SK-N-SH treated with all-trans-retinoic acid at 6 μM for 48 hours (cell line): ENCODE measurements at regions not wholly inside any gene's neighbourhood (a gene's known extent, or its start where the extent isn't known, plus 50 kb on each side); places are given as distances from the start of the nearest gene placed in this dataset.

Experiments used
- ATAC-seq: fragments of 200-7000 bp; cut with Tn5 transposase; 3 replicates; pipeline ENCODE4 v1.9.1; 2020; ENCODE audit warnings: mild to moderate bottlenecking, moderate library complexity
- ARNTL ChIP-seq: fragments of 450-650 bp; formaldehyde crosslinking; IDR thresholded peaks from 2 replicates; pipeline ENCODE4 v1.5.0; 2020; ENCODE audit warnings: low read depth, mild to moderate bottlenecking, moderate library complexity, borderline replicate concordance
- BACH2 ChIP-seq: fragments of 250-450 bp; sonication (Bioruptor Pico); IDR thresholded peaks from 2 replicates; pipeline ENCODE4 v1.9.0; 2021; ENCODE audit warnings: mild to moderate bottlenecking, borderline replicate concordance
- CREB5 ChIP-seq: fragments of 250-450 bp; sonication (Bioruptor Pico); IDR thresholded peaks from 2 replicates; pipeline ENCODE4 v1.5.1; 2020; ENCODE audit warnings: low read depth, mild to moderate bottlenecking, moderate library complexity
- CSDC2 ChIP-seq: fragments of 250-450 bp; sonication (Bioruptor Pico); IDR thresholded peaks from 2 replicates; pipeline ENCODE4 v1.5.0; 2020; ENCODE audit warnings: mild to moderate bottlenecking, moderate library complexity
- CSRNP3 ChIP-seq: fragments of 250-450 bp; sonication (Bioruptor Pico); IDR thresholded peaks from 2 replicates; pipeline ENCODE4 v1.5.1; 2021; ENCODE audit warnings: mild to moderate bottlenecking, moderate library complexity
- GLIS3 ChIP-seq: fragments of 250-450 bp; sonication (Bioruptor Pico); IDR thresholded peaks from 2 replicates; pipeline ENCODE4 v1.5.0; 2020; ENCODE audit warnings: mild to moderate bottlenecking, moderate library complexity
- ISL1 ChIP-seq: fragments of 250-450 bp; sonication (Bioruptor Pico); IDR thresholded peaks from 2 replicates; pipeline ENCODE4 v2.1.2; 2022; ENCODE audit warnings: mild to moderate bottlenecking, moderate library complexity
- OSR1 ChIP-seq: fragments of 250-450 bp; sonication (Bioruptor Pico); IDR thresholded peaks from 2 replicates; pipeline ENCODE4 v1.8.0; 2022; ENCODE audit warnings: moderate library complexity, mild to moderate bottlenecking, inconsistent platforms
- PPARA ChIP-seq: fragments of 250-450 bp; sonication (Bioruptor Pico); IDR thresholded peaks from 2 replicates; pipeline ENCODE4 v1.5.0; 2020; ENCODE audit warnings: mild to moderate bottlenecking, borderline replicate concordance
- RARB ChIP-seq: fragments of 250-450 bp; sonication (Bioruptor Pico); IDR thresholded peaks from 2 replicates; pipeline ENCODE4 v1.8.0; 2021; ENCODE audit warnings: mild to moderate bottlenecking, moderate library complexity
- SNAI2 ChIP-seq: fragments of 250-450 bp; sonication (Bioruptor Pico); IDR thresholded peaks from 2 replicates; pipeline ENCODE4 v1.5.0; 2020; ENCODE audit warnings: mild to moderate bottlenecking, moderate library complexity
- TCF4 ChIP-seq: fragments of 250-450 bp; sonication (Bioruptor Pico); IDR thresholded peaks from 2 replicates; pipeline ENCODE4 v1.8.0; 2021; ENCODE audit warnings: mild to moderate bottlenecking, moderate library complexity, borderline replicate concordance
- ZFP3 ChIP-seq: fragments of 250-450 bp; sonication (Bioruptor Pico); IDR thresholded peaks from 2 replicates; pipeline ENCODE4 v1.5.0; 2020; ENCODE audit warnings: mild to moderate bottlenecking, moderate library complexity
- ZNF565 ChIP-seq: fragments of 450-650 bp; formaldehyde crosslinking; conservative IDR thresholded peaks from 2 replicates; pipeline ENCODE4 v1.5.0; 2020; ENCODE audit warnings: low read depth, mild to moderate bottlenecking, moderate library complexity
- ZNF70 ChIP-seq: fragments of 450-650 bp; formaldehyde crosslinking; IDR thresholded peaks from 2 replicates; pipeline ENCODE4 v1.5.0; 2020; ENCODE audit warnings: mild to moderate bottlenecking, moderate library complexity
- ZNF8 ChIP-seq: fragments of 450-650 bp; formaldehyde crosslinking; IDR thresholded peaks from 2 replicates; pipeline ENCODE4 v1.5.0; 2020; ENCODE audit warnings: mild to moderate bottlenecking, moderate library complexity
- TF ChIP-seq, protein P1 (sequence below): fragments of 250-450 bp; sonication (Bioruptor Pico); IDR thresholded peaks from 2 replicates; pipeline ENCODE4 v1.5.0; 2020; ENCODE audit warnings: mild to moderate bottlenecking, moderate library complexity
- TF ChIP-seq, protein P2 (sequence below): fragments of 250-450 bp; sonication (Bioruptor Pico); IDR thresholded peaks from 2 replicates; pipeline ENCODE4 v1.8.0; 2021; ENCODE audit warnings: low read depth, mild to moderate bottlenecking, moderate library complexity, borderline replicate concordance

GRCh38 chr3:181610083-181610972, 101.4 kb upstream of the SOX2 start:
- no peak for ATAC-seq
- no peak for TF ChIP-seq BACH2 (CRISPR knock-in tag)
- no peak for TF ChIP-seq ZNF8 (CRISPR knock-in tag)
- no peak for TF ChIP-seq SNAI2 (CRISPR knock-in tag)
- TF ChIP-seq ISL1: no peak
- no peak for TF ChIP-seq GLIS3 (CRISPR knock-in tag)
- TF ChIP-seq OSR1 (CRISPR knock-in tag): no peak
- no peak for TF ChIP-seq CSDC2 (CRISPR knock-in tag)

- TF ChIP-seq, protein P1, sequence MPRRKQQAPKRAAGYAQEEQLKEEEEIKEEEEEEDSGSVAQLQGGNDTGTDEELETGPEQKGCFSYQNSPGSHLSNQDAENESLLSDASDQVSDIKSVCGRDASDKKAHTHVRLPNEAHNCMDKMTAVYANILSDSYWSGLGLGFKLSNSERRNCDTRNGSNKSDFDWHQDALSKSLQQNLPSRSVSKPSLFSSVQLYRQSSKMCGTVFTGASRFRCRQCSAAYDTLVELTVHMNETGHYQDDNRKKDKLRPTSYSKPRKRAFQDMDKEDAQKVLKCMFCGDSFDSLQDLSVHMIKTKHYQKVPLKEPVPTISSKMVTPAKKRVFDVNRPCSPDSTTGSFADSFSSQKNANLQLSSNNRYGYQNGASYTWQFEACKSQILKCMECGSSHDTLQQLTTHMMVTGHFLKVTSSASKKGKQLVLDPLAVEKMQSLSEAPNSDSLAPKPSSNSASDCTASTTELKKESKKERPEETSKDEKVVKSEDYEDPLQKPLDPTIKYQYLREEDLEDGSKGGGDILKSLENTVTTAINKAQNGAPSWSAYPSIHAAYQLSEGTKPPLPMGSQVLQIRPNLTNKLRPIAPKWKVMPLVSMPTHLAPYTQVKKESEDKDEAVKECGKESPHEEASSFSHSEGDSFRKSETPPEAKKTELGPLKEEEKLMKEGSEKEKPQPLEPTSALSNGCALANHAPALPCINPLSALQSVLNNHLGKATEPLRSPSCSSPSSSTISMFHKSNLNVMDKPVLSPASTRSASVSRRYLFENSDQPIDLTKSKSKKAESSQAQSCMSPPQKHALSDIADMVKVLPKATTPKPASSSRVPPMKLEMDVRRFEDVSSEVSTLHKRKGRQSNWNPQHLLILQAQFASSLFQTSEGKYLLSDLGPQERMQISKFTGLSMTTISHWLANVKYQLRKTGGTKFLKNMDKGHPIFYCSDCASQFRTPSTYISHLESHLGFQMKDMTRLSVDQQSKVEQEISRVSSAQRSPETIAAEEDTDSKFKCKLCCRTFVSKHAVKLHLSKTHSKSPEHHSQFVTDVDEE (CRISPR knock-in tag): no peak
- no peak for TF ChIP-seq ISL1
- TF ChIP-seq RARB (CRISPR knock-in tag): no peak
- no peak for TF ChIP-seq GLIS3 (CRISPR knock-in tag)
- no peak for TF ChIP-seq ZNF70 (CRISPR knock-in tag)
- no peak for TF ChIP-seq OSR1 (CRISPR knock-in tag)
- TF ChIP-seq CREB5 (CRISPR knock-in tag): no peak
- TF ChIP-seq CSDC2 (CRISPR knock-in tag): no peak
- TF ChIP-seq CSRNP3: no peak
- no peak for TF ChIP-seq PPARA (CRISPR knock-in tag)
- no peak for TF ChIP-seq ARNTL (CRISPR knock-in tag)
- TF ChIP-seq, all 23 proteins: peak for 0
- no peak for ATAC-seq
These were observed 102.5 kb upstream of the SOX2 start for GRCh38 chr3:181609030-181609767.

GRCh38 chr3:181604267-181604666, 107.5 kb upstream of the SOX2 start:
- no peak for ATAC-seq
- TF ChIP-seq ZFP3 (CRISPR knock-in tag): no peak
- TF ChIP-seq, protein P2, sequence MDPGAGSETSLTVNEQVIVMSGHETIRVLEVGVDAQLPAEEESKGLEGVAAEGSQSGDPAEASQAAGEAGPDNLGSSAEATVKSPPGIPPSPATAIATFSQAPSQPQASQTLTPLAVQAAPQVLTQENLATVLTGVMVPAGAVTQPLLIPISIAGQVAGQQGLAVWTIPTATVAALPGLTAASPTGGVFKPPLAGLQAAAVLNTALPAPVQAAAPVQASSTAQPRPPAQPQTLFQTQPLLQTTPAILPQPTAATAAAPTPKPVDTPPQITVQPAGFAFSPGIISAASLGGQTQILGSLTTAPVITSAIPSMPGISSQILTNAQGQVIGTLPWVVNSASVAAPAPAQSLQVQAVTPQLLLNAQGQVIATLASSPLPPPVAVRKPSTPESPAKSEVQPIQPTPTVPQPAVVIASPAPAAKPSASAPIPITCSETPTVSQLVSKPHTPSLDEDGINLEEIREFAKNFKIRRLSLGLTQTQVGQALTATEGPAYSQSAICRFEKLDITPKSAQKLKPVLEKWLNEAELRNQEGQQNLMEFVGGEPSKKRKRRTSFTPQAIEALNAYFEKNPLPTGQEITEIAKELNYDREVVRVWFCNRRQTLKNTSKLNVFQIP (CRISPR knock-in tag): no peak
- TF ChIP-seq ZNF565 (CRISPR knock-in tag): no peak
- TF ChIP-seq BACH2 (CRISPR knock-in tag): no peak
- TF ChIP-seq ISL1: no peak
- TF ChIP-seq CSDC2 (CRISPR knock-in tag): no peak
- no peak for TF ChIP-seq OSR1 (CRISPR knock-in tag)
- TF ChIP-seq TCF4: no peak
- TF ChIP-seq, protein P1 (CRISPR knock-in tag): no peak
